T-helper 2 cell (primary cell): ENCODE measurements at regions not wholly inside any gene's neighbourhood (a gene's known extent, or its start where the extent isn't known, plus 50 kb on each side); places are given as distances from the start of the nearest gene placed in this dataset.
"Not testable (repeated sequence)": the region's sequence is repeated elsewhere in the genome, so short reads cannot be mapped to it uniquely, and the experiment has no call there.

Experiments used
- DNase-seq, 5 experiments: peaks; one replicate each; pipeline versions ENCODE4 v3.0.0 to v3.0.0-alpha.2; 2012 to 2022

DNA sequence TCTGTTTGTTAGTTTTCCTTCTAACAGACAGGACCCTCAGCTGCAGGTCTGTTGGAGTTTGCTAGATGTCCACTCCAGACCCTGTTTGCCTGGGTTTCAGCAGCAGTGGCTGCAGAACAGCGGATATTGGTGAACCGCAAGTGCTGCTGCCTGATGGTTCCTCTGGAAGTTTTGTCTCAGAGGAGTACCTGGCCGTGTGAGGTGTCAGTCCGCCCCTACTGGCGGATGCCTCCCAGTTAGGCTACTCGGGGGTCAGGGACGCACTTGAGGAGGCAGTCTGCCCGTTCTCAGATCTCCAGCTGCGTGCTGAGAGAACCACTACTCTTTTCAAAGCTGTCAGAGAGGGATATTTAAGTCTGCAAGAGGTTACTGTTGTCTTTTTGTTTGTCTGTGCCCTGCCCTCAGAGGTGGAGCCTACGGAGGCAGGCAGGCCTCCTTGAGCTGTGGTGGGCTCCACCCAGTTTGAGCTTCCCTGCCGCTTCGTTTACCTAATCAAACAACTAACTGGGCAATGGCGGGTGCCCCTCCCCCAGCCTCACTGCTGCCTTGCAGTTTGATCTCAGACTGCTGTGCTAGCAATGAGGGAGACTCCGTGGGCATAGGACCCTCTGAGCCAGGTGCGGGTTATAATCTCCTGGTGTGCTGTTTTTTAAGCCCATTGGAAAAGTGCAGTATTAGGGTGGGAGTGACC, 634.3 kb upstream of the CHD1 start:
- DNase-seq: not testable (repeated sequence)

DNA sequence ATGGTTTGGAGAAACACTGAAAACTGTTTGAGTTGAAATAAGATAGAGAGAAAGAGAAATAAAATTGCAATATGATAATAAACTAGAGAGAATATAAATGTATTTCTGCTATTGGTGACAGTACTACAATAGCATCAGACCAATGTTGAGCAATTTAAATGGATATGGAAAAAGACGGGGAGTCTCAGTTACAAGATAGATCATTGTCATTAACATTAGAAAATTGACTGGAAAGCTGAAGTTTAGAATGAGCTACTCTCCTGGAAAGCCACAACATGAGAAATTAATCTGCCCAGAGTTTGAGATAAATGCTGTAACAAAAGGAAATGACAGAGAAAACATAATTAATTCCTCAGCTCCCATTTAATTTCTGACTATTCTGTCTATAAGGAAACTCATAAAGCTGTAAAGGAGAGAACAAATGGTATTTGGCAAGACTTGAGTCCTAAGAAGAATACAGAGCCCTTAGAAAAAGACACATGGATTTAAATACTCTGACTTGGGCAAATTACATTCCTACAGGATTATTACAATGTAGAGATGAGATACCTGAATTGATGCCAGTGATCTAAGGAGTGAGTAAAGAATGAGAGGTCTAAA, 624.5 kb upstream of the CHD1 start:
- no peak for DNase-seq

DNA sequence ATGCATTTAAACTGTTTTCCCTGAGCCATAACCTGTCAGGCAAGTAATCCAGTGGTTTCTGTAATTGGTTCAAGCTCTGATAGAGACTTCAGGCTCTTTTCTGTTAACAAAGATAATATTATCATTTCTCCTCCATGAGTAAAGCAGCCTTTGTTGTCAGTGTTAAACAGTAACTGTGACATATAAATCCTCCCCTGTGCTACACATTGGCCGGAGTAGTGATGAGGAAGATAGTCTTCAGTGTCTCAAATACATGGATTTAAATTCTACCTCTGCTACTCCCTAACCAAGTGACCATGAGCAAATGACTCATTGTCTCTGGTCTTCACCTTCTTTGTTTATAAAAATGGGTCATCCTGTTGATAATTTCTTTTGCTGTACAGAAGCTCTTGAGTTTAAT, 615.5 kb upstream of the CHD1 start:
- DNase-seq: no peak

DNA sequence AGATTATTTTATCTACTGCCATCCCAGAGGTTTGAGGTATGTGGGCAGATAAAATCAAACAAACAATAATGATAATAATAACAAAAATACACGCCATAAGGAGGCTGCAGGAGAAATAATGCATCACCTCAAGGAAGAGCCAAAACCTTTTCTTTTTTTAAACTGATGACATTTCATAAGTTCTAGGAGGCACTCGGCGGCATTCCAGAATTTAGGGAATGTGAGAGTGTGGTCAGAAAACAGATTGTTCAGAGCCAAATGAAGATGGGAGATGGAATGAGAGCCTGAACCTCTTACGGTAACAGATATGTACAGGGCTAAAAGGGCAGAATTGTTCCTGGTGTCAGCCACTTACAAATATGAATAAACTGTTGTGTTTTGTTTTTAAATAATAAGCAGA, 615.0 kb upstream of the CHD1 start:
- DNase-seq: no peak

DNA sequence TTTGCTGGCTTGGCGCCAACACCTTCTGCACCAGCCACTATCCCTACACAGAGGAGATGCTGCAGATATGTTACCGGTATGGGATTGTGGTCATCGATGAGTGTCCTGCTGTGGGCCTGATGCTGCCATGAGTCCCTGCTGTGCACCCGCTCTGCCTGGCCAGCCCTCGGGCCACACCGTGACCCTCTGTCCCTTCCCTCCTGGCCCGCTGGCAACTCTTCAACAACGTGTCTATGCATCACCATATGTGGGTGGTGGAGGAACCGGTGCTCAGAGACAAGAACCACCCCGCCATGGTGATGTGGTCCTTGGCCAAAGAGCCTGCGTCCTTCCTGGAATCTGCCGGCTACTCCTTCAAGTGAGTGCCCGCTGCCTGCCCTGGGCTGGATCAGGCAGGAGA, 605.4 kb upstream of the CHD1 start:
- DNase-seq: not testable (repeated sequence)

DNA sequence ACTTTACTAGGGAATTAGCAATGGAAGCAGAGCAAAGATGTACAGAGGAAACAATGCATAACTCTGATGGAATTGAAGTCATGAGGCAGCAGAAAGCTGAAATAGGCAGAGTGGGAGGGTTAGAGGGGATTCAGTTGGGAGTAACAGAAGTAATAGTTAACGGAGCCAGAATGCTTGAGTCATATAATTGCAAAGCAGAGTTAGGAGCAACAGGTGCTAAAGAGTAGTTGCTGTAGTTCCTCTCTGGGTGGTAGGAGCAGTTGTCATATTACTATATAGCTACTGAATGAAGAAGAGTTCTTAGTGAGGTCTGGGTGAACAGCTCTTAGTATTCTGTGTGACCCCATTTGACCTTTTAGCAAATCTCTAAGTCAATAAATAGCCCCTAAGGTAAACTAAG, 592.9 kb upstream of the CHD1 start:
- not testable (repeated sequence) for DNase-seq

DNA sequence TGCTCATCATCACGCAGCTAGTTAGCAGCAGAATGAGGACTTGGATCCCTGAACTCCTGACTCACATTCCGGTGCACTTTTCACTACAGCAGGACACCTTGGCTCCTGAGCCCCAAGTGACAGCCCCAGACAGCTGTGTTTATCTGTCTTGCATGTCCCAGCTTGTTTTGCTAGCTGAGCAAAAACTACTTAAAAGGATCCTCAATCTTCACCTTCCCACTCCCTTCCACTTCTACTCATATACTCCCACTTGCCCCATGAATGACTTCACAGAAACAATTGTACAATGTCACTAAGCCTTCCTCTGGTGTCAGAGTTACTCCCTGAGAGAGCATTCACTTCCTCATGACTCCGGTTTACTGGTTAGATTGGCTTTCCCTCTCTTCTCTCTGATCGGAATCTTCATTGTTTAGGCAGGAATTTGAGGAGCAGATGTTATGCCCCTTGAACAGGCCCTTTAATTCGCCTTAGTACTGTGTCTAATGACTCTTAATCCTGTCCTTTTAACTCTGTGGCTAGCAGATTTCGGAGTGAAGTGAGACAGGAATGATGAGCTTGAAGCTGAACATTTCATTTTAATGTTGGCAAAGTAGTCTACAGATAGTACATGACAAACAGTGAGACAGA, 587.2 kb upstream of the CHD1 start:
- not testable (repeated sequence) for DNase-seq

DNA sequence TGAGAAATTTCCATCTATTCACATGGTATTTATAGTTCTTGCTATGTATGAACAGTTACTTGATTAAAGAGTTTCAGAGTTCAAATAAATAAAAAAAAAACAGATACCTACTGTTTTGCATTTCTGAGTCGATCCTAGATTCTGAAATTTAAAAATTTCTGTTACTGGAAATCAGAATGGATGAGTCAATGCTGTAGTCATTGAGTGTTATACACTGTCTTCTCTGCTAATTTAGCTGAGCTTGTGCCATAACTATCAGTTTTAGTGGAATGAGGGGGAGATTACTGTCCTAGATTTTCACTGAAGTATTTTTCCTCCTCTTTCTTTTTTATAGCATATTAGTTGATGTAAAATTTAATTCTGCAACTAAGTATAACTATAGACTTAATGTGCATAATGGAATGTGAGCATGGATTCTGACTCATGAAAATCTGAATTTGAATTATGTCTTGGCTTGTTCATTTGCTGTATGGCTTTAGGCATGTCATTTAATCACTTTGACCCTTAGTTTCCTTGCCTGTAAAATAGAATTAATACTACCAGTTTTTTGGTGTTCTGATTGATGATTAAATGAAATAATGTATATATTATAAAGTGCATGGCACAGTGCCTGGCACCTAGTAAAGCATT, 581.5 kb upstream of the CHD1 start:
- DNase-seq: not testable (repeated sequence)

DNA sequence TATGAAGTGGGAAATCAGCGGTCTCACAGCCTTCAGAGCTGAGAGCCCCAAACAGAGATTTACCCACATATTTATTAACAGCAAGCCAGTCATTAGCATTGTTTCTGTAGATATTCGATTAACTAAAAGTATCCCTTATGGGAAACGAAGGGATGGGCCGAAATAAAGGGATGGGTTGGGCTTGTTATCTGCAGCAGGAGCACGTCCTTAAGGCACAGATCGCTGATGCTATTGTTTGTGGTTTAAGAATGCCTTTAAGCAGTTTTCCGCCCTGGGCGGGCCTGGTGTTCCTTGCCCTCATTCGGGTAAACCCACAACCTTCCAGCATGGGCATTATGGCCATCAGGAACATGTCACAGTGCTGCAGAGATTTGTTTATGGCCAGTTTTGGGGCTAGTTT, 580.3 kb upstream of the CHD1 start:
- not testable (repeated sequence) for DNase-seq

DNA sequence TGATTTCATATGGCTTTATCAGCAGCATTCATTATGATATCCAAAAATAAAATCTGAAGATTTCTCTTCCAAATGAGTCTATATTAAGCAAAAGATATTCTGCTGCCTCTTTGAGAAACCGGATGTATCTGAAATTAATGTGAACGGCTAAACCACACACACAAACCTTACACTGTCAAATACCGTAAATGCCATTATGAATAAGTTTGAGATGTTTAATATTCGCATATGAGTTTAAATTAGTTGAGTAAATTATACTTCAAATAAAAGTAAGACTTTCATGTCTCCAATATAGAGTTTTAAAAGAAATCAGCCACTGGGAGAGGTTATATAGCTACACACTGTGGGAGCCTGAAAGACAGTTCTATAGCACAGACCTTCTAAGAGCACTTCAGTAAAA, 566.6 kb upstream of the CHD1 start:
- not testable (repeated sequence) for DNase-seq

DNA sequence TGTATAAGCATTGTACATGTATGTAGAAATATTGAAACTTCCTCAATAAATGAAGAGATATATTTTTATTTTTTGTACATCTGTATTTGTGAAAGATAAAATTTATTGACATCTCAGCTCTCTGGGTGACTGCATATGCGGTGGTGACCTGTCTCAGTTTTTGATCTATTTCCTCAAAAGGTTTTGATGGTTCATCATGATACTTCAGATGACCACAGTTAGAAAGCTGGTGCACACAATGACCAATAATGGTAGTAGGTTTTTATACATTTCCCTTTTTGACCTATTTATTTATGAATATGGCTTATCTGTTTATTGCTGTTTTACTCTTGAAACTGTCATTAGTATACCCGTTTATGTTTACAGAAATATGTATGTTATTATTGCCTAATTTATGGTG, 549.6 kb upstream of the CHD1 start:
- not testable (repeated sequence) for DNase-seq

DNA sequence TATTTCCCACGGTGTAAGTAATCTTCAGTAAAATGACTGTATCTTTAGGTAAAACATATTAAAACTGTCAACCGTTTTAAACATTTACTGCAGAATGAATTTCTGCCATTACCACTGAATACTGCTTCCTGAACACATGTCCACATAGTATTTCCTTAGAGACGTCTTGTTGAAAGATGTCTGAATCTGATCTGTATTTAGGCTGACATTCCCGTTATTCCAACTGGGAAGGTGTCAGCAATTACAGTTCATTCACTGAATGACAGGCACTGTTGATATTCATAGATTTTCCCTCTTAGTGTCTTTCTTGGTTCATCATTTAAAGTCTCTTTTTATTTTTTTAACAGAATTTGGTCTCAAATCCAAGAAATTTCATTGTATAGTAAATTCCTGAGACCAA, 544.5 kb upstream of the CHD1 start:
- DNase-seq: not testable (repeated sequence)

DNA sequence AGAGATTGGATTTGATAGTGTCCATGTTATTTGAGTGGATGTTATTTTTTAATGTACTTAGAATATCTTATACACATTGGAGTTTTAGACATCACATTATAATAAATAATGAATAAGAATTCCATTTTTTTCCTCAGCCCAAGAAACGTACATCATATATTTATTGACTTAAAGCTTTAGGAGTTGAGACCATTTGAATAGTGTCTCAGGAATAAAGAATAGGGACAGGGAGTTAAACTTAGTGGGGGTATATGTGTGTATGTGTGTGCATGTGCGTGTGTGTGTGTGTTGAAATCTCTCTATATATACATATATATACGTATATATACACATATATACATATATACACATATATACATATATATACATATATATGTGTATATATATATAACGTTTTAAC, 542.9 kb upstream of the CHD1 start:
- not testable (repeated sequence) for DNase-seq

DNA sequence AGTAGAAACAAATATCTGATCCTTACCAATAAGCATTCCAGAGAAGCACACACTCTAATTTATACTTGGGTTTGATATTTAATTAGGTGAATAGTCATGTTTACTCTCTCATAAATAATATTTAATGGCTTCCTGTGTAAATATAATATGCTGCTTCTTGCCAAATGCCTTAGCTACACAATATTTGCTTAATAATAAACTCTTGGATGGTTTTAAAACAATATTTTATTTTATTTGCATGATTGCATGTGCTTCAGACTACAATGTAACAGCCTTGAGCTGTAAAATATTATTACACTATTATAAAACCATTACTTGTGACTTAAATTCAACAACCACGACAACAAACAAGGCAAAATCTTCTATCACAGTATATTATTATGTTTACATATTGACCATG, 542.4 kb upstream of the CHD1 start:
- DNase-seq: not testable (repeated sequence)

DNA sequence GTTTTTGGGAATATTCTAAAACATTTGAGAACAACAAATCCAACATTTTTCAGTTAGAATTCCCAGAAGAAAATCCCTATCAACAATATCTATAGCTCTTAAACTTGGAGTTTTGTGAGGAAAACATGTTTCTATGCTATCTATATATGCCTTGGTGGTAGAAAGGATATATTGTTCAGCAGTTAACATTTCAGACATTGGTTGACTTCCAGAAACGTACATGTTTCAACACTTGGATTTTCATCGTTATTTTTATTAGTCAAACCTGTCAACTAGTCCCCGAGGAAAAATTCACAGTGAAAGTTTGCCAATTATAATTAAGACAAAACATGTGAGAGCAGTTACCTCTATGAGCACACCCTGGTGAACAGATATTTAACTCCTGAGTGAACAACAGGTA, 541.8 kb upstream of the CHD1 start:
- not testable (repeated sequence) for DNase-seq

DNA sequence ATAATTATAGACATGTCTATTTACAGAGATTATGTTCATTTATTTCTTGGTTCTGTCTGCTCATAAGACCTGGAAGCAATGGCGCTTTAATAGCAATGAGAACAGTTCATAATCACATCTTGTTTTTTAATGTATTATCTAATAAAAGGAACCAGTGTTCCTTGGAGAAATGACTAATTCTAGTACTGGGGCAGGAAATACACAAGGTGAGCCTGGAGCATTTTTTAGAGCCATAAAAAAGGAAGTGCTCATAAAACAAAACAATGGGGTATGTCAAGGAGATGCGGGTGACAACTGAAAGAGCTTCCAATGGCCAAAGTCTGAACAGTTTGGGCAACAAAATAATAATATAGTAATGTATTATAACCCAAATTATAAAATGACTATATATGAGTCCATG, 531.9 kb upstream of the CHD1 start:
- DNase-seq: no peak

DNA sequence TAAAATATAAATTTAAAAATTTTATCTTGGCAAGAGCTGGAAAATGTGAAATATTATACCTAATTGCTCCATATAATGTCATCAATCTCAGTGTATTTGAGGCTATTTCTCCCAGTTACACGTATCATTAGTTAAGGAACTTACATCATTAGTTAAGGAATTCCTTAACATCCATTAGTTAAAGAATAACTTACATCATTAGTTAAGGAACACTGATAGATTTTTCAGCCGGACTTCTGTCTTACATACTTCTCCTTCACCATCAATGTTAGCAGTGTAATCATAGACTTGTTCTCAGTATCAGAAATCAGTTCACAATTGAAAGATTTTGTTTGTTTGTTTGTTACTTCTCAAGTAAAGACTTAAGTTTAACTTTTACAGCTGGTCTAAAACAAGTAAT, 524.4 kb upstream of the CHD1 start:
- DNase-seq: no peak

DNA sequence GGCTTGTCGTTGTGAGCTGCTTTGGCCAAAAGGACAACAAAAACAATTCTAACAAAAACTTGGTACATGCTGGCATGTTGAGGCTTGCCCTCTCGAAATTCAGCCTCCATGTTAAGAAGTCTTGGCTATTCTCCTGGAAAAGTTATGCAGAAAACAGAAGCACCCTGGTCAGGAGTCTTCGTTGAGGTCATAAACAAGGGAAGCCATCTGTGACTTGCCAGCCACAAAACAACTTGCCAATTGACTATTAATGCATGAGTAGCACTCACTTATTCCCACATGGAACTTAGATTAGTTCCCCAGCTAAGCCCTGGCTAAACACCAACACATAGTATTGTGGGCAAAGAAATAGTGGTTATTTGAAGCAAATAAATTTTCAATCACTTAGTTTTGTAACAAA, 521.0 kb upstream of the CHD1 start:
- DNase-seq: no peak

DNA sequence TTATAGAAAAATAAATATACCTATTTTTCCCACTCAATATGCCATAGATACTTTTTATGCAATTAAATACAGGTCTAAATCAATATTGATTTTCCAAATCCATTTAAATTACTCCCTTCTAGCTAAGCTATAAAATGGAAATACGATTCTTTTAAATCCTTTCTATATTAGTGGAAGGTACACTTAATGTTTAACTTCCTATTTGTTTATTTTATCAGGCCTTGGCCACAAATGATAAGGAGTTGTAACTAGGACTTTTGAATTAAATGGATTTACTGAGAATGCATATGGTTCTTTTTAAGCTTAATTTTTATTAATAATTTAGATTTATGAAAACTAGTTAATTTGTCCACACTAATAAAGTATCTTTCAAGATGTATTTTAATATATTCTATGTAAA, 517.0 kb upstream of the CHD1 start:
- DNase-seq: no peak

DNA sequence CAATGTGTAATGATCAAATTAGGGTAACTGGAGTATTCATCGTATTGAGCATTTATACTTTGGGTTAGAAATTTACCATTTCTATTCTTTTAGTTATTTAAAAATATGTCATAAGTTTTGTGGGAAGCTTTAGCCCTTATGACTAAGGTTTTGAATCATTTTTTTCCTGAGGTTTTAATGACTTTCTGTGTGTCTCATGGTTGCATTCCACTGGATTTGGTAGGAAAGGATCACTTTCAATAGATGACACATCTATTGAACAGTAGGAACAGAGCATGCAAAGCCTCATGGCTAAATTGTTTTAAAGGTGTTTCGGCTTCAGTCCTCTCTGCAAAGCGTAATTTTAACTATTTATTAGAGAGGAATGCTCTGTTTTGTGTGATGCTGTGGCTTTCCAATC, 512.4 kb upstream of the CHD1 start:
- no peak for DNase-seq

DNA sequence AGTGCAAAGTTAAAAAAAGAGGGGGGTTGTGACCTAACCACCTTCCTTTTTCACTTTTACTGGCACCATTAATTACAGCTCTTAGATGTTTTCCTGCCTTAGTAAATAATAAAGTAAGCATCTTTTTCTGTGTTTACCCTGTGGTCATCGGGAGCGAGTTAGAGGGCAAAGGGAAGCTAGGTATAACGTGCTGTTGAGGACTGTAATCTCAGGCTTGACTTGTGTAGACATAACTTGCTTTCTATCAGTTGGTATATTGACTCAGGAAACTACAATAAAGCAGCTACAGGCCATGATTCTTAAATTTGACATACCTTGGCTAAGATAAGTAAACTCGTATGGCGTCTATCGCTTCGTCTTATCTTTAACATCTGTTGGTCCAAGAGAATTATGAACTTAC, 509.8 kb upstream of the CHD1 start:
- no peak for DNase-seq

DNA sequence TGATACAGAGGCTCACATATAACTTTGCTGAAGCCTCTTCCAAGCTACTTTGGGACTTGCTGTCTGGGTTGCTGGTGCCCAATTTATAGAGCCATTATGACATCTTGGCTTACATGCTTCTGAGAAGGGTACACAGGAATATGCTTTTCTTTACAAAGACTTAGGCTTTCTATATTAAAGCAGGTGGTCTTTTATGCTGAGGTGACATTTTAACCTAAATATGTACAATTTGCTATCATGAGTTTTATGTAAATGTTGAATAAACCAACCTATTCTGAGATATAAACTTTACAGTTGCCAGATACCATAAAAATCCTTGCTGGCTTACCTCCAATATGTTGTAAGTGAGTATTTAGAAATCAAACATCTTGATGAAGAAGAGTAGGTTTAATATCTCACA, 509.2 kb upstream of the CHD1 start:
- DNase-seq: no peak

DNA sequence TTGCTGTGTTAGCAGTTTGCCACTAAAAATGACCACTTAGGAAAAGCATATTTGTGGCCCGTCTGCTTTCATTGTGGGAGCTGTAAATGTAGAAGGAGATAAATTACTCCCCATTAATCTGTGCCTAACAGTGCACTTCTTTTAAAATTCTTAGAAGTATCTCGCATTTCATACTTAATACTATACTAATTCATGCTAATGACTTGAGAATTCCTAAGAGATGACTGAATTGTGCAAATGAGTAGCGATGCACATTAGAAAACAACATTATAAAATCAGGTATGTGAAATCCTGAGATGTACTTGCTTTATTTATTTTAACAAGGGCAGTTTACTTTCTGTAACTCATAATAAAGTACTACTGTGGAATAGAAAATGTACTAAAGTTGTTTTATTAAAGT, 494.6 kb upstream of the CHD1 start:
- not testable (repeated sequence) for DNase-seq

DNA sequence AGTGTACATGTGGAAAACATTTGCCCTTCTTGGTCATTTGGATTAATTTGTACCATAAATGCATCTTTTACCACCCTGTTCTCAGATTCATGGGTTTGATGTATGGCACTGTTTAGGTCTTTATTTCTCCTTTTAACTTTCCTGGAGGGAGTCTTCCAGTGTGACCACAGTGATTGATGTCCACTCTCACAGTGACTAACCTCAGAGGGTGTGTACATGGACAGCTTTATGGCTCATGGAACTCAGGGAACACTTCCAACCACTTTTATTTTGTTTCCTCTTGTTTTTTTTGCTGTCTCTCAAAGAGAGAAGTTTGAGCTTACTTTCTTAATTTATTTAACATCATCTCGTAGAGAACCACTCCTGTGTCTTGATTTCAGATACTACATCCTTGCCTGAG, 489.8 kb upstream of the CHD1 start:
- DNase-seq: not testable (repeated sequence)
